NK-92 (cell line): ENCODE measurements at regions not wholly inside any gene's neighbourhood (a gene's known extent, or its start where the extent isn't known, plus 50 kb on each side); places are given as distances from the start of the nearest gene placed in this dataset.

ENCODE experiments used
- DNase-seq: peaks from one replicate; lab custom pipeline; 2025; ENCODE audit not compliant: unreplicated experiment; lab: John Stamatoyannopoulos, UW

DNA sequence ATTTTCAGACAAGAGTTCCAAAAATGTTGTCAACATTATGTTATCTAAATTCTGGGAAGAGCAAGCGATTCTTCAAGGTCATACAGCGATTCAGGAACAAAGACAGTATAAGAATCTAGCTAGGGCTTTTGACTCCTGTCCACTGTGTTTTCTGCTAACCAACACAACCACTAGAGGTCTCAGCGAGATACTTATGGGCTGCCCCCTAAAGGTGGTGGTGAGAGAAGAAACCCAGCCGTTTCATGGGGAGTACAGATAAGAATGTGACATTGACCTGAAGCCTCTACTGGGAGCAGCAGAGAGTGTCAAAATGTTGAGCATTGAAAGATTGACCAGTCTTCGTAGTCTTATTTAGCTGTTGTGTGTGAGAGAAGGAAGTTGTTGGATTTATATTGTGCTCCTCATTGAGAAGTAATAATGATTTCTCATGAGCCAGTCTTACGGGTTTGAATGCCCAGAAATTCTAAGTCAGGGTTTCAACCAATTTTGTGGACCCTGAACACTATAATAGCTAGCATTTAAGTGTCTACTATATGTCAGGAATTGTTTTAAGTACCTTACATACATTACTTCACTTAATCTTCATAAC lies 168.3 kb downstream of the SPRY1 start:
- DNase-seq, result no peak

DNA sequence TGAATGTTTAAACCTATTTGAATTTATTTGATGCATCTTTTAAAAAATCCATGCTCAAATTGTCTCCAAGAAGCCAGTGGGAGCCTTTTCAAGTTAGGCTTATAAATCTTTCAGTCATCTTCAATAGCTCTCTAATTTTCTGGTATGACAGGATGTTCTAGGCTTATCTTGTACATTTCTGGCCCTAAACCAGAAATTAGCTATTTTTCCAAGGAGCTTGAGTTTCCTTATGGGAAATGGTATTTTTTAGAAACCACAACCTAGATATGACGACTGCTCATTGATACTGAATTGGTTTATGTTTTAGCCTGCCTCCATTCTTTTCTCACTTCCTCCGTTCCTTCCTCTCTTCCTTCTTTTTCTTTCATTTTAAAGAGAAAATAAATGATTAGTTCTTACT lies 172.3 kb downstream of the SPRY1 start:
- DNase-seq, result no peak

DNA sequence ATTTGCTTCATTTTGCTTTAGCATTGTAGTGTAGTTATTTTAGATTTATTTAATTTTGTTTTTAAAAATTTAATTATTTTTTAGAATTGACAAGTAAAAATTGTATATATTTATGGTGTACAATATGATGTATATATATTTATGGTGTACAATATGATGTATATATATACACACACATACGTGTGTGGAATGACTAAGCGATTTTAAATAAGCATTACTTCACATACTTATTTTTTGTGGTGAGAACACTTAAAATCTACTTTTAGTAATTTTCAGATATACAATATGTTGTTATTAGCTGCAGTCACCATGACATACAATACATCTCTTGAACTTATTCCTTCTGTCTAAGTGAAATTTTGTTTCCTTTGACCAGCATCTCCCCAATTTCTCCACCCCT lies 172.9 kb downstream of the SPRY1 start:
- no peak for DNase-seq

DNA sequence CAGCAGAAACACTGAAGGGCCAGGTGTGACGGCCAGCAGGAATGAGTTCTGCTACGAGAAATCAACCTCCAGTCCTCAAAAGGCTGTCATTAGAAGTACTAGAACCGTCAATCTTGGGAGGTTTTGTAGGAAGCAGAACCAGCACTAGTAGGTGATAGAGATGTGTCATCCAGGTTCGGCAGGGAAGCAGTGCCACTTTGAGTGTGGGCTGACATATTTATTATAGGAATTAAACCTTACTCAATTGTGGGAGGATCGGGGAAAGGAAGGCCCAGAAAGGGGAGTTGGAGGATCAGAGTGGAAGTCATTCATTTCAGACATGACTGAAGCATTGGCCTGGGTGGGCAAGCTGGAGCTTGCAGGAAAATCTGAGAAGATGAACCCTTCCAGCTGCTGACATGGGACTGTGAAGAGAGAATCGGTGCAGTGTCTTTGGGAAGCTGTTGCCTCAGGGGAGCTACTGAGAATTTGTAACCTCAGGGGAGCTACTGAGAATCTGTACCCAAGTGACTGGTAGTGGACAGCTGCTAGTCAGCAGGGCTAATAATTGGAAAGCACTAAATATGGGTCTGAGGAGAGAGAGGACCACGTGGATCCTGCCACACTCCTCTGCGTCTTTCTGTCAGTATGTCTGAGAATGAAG lies 177.4 kb downstream of the SPRY1 start:
- no peak for DNase-seq

DNA sequence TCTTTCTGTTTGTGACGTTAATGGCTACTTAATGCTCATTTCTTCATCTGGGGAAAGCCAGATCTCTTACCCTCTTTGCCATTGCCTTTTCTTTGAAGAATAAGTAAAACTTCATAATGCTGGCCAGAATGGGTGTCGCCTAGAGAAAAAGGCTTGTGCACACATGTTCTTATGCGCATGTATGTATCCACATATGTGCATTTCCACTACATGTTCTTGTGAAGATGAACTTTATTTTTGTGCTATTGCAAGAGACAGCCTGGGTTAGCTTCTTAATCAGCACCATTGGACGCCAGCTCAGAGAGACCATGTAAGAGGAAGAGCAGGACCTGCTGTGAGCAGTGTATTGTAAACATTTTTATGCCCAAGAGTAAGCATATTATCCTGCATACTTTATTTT lies 178.7 kb downstream of the SPRY1 start:
- DNase-seq, result no peak

DNA sequence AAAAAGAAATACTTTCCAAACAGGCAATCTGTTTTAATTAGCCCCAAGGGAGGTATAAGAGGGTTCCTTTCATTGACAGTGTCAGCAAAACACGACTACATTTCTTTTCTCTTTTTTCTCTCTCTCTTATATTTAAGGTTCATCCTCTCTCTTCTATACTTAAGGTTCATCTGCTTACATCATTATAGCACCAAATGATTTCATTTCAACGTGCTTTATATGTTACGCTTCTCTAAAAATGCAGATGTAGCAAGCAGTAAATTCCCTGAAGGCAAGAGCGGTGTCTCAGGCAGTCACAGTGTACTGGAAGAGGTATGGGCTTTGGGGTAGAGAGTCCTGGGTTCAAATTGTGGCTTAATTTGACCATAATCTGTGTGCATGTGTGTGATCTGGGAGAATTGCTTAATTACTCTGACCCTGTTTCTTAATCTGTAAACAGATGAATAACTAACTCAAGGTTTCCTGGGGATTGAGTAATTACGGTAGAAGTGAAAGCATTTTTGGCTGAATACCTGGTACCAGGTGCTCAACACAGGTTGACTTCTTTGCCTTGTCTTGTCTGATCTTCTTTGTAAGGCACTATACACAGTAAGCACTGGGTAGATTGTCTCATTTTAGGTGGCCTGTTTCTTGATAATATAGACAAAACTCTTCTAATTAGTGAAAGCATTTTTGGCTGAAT lies 180.8 kb downstream of the SPRY1 start:
- DNase-seq, result no peak

DNA sequence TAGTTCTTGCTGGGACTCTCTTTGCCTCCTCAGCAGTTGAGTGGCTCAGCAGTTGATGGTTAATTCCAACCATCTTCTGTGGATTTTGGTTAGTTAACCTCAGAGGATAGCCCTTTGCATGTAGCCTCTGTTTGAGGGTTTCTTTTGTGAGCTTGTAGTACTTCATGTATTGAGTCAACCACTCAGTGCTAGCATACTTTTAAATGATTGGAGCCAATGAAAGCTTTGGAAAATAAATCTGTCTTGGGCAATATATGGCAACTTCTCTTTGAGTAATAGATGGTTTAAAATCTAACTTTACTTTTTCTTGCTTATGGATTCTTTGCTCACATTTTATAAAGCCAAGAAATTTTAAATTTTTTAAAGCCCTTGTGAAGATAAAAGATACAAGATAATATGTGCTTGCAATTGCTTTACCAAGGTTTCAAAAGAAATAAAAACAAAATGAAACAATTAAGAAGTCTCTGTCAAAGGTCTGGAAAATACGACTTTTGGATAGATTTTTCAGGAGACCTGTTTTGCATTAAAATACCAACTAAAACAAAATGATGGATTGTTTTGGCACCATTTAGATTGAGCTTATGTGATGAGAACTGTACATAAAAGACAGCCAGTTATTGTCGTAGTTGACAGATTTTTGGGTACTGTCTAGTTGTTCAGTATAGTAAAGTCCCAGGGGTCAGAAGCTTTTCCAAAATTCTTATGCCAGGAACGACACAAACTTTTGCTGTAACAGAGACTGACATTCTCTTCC lies 181.9 kb downstream of the SPRY1 start:
- no peak for DNase-seq

DNA sequence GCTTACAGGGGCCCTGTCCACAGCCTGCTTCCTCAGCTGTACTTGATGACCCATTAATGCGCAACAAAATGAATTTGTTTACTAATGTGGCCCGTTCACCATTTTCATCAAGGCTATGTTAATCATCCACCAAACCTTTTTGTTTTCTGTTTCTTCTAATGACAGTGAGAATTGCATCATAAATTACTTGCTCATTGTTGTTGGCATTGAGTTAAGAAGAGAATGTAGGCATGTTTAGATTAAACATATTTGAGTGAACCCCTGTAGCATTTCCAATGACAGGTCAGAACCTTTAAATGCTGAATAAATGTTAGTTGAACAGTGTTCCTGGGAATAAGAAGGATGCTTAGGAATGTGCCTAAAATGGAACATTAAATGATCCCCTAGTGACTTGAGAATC lies 183.4 kb downstream of the SPRY1 start:
- no peak for DNase-seq

DNA sequence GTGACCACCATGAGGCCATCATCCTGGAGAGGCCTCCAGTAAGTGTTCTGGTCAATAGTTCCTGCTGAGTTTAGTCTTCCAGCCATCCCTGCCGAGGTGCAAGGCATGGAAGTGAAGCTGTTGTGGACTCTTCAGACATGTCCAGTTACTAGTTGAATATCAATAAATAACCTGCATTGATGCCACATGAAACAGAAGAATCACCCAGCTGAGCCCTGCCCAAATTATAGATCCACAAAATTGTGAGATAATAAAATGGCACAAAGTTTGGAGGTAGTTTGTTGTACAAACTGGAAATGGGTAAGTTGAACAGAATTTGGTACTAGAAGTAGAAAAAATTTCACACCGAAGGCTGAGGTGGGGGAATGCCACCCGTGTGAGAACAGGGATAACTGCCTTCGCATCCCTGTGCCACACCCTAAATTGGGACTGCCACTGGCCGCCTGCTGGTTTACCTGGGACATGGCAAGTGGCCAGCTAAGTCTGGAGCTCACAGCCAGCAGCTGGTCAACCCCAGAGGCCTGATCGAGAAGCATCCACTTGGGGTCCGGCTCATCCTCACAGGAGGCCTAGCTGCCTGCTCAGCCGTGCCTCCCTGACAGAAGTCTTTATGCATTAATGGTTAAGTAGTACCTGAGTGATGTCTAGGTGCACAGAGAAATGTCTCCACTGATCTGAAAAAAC lies 184.5 kb downstream of the SPRY1 start:
- no peak for DNase-seq

DNA sequence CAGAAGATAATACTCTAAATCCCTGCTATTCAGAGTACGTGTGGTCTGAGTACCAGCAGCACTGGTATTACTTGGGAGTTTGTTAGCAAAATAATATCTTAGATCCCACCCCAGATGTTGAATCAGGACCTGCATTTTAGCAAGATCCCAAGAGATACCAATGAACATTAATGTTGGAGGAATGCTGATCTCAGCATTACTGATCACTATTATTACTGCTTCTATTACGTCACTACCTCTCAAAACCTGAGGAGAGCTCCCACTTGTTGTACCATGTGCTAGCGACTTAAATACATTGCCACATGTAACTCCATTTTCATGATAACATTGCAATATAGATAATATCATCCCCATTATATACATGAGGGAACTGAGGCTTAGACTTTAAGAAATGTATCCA lies 185.2 kb downstream of the SPRY1 start:
- no peak for DNase-seq

DNA sequence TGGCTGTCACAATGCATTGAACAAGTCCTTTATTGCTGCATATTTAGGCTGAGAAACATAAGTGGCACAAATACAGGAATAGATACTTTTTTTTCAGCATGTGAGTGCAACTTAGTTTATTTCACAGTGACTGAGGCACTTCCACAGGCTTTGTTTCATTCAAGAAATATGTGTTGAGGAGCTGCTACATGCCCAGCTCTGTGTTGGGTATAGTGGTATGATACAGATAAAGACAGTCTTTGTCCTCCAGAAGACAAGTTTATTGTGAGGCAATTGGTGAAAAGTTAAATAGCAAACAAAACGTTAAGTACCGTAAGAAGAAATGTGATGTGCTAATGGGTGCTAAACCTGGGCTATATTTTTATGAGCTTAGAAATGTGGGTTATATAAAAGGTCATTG lies 186.4 kb downstream of the SPRY1 start:
- DNase-seq, result no peak

DNA sequence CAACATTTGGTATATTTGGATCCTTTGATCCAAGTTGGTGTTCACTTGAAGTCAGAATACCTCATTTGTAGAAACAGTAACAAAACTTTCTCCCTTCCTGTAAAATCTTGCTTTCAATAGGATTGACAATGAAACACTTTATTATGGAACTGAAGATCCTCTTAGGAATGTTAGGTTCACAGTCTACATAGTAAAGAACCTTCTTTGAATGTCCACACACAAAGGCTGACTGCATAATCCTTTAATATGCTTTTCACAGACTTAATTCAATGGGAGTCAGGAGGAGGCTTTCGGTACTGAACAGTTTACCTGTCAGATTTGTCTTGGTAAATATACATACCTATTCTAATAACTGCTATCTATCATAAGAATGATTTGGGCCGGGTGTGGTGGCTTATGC lies 188.5 kb downstream of the SPRY1 start:
- DNase-seq, result no peak

DNA sequence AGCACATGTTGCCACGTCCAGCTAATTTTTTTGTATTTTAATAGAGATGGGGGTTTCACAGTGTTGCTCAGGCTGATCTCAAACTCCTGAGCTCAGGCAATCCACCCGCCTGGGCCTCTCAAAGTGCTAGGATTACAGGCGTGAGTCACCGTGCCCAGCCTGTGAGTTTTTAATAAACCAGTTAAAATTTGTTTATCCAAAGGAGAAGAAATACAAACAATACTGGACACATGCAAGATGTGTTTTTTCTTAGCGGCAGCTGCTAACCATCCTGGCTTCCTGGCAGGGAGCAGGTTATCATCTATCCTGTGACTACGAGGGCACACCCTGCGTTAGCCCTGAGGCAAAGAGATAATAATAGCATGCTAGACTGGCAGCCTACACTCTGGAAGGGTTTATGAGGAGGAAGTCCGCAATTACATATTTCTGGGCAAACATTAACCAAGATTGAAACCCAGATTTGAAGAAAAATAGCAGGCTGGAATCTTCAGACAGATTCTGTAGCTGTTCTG lies 191.4 kb downstream of the SPRY1 start:
- no peak for DNase-seq

DNA sequence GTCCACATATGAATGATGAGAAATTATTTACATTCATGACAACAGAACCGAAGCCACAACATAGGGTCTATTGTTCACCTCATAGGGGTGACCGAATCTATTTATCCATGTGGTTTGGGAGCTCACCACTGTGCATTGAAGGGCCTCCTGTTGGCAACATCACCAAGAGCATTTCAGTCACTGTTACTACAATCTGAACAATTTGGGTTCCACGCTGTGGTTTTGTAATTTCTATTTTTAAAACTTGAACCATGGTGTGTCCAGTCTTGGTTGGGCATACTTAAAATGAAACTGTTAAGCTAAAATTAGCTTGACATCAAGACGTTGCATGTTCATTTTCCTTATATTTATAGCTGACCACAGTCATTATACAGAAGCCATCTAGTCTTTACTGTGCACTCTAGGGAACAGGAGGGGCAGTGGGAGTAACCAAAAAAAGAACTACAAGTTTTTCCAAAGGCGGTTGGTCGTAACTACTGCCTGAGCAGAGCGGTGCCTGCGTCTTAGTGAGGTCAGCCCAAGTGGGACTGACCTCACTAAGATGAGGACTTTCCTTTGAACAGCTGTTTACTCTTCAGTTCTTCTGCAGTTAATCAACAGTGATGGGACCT lies 192.1 kb downstream of the SPRY1 start:
- no peak for DNase-seq

DNA sequence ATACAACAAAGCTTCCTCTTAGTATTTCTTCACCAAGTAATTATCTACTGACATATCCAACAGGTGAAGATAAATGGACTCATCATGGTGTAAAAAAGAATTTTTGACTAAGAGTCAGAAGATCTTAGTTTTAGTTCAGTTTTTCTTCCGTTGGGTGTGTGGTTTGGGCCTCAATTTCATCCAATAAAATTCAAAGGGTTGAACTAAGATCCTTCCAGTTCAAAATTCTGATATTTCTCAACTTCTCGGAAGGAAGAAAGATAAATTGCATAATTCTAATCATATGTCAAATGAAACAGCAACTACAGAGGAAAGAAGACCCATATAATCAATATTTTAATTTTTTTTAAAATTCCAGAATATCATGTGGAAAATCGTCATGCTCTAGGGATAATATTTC lies 192.7 kb downstream of the SPRY1 start:
- DNase-seq, result no peak

DNA sequence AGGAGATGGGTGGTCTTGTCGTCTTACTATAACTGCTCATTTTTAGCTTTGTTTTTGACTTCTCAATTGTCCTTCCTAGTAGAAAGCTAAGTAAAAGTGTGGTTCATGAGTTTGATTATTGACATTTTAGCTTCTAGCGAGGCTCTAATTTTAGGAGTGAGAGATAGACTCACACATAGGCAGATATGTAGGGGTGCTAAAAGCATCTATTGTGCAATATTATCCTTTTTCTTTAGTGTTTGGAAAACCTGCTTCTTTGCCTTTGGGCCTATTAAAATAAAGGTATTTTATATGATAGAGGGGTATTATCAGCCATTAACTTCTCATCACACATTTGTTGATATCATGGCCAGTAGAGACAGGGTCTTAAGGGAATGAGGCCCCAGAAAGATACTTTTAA lies 195.3 kb downstream of the SPRY1 start:
- DNase-seq, result no peak

DNA sequence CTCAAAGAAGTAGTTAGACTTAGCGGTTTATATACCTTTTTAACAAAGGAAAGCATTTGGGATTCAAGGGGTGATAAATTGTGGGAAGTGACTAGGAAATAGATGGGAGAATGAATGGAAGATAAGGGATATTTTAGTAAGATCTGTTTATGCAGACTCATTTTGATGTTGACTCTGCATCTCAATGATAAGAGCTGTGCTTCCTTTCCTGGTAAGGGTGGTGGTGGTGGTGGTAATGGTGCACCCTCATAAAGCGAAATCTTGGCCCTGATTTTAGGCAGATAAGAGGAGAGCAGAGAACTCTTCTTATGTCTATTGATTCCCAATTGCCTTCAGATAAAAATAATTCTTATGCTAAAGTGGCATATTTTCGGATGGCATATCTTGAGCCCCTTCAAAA lies 197.1 kb downstream of the SPRY1 start:
- DNase-seq, result no peak

DNA sequence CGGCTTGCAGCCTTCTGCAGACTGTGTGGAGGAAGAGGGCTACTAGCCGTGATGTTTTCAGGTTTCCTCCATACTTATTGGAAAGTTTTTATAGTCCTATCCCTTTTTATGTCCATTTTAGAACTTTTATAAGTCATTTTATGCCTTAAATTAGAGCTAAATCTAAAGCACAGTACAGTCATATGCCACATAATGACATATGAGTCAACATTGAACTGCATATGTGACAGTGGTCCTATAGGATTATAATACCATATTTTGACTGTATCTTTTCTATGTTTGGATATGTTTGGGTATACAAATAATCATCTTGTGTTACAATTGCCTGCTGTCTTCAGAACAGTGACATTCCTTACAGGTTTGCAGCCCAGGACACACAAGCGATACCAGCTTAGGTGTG lies 200.2 kb downstream of the SPRY1 start:
- DNase-seq, result no peak

DNA sequence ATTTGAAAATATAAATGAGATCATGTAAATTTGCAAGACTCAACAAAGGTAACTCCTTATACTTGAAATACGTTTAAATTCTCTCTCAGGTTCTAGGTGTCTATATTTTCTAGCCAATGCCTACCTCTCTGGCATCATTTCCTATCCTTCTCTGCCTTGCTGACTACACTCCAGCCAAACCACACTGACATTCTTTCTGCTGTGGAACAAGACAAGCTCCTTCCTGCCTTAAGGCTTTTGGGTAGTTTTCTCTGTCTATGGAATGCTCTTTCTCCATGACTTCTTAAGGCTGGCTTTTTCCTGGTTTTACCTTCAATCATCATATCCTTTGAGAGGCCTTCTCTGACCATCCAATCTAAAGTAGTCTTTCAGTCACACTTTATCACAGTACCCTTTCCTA lies 201.0 kb downstream of the SPRY1 start:
- no peak for DNase-seq

DNA sequence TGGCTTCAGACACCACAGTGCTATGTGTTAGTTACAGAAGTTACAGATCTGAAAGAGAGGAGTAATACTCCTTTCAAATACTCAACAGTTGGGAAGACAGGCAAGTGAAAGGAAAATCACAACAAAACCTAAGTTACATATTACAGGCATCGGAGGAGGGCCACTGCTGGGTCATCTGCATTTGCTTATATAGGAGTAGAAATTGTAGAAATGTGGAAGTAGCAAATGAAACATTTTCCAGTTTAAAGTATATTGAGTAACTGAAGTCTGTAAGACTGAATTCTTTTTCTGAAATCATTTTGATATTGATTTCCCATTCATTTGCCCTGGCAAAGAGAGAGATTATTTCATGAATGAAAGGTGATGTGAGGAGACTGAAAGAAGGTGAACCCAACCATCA lies 201.7 kb downstream of the SPRY1 start:
- no peak for DNase-seq
